Small intestine (tissue), 7 donors: ENCODE measurements at regions not wholly inside any gene's neighbourhood (a gene's known extent, or its start where the extent isn't known, plus 50 kb on each side); places are given as distances from the start of the nearest gene placed in this dataset.

ENCODE experiments used
- DNase-seq, 2 donors: peaks; one replicate each; pipeline versions ENCODE4 v3.0.0 to v3.0.0-alpha.2; 2013
- FAIRE-seq: peaks from 2 replicates; lab custom pipeline; 2012; peaks lifted over from hg19 to GRCh38; lab: Jason Lieb, UNC
- H3K27ac ChIP-seq, 3 donors: one replicate each; pipeline ENCODE4 v1.5.1; 2013; ENCODE audit warnings: low read length in 2 of 3, mild to moderate bottlenecking in 2 of 3, control low read depth in 1 of 3, inconsistent platforms in 1 of 3, low read depth in 1 of 3, moderate library complexity in 1 of 3
- H3K27me3 ChIP-seq, 3 donors: one replicate each; pipeline ENCODE4 v1.6.1; 2013; ENCODE audit warnings: low read length in 3 of 3, inconsistent platforms in 1 of 3; ENCODE audit not compliant: control insufficient read depth in 3 of 3, insufficient read depth in 3 of 3
- H3K36me3 ChIP-seq, 3 donors: one replicate each; pipeline ENCODE4 v1.6.1; 2013; ENCODE audit warnings: low read length in 3 of 3, inconsistent platforms in 1 of 3, low read depth in 1 of 3, mild to moderate bottlenecking in 1 of 3, moderate library complexity in 1 of 3; ENCODE audit not compliant: control insufficient read depth in 3 of 3, insufficient read depth in 2 of 3
- H3K4me1 ChIP-seq, 3 donors: one replicate each; pipeline ENCODE4 v1.6.1; 2013; ENCODE audit warnings: low read length in 2 of 3, inconsistent platforms in 1 of 3, low read depth in 1 of 3, mild to moderate bottlenecking in 1 of 3, moderate library complexity in 1 of 3; ENCODE audit not compliant: control insufficient read depth in 3 of 3, insufficient read depth in 2 of 3
- H3K4me3 ChIP-seq, 3 donors: one replicate each; pipeline ENCODE4 v1.5.1; 2013; ENCODE audit warnings: low read length in 3 of 3, control low read depth in 1 of 3, inconsistent platforms in 1 of 3, low read depth in 1 of 3, mild to moderate bottlenecking in 1 of 3, moderate library complexity in 1 of 3
- H3K9me3 ChIP-seq, 2 donors: one replicate each; pipeline ENCODE4 v1.6.1; 2013; ENCODE audit warnings: low read depth in 1 of 2, low read length in 1 of 2; ENCODE audit not compliant: control insufficient read depth in 2 of 2, insufficient read depth in 1 of 2
- WGBS, 3 donors: extraction: QIAGEN DNeasy Blood & Tissue Kit; methylation state at CpG; one replicate each; pipeline ENCODE4 v1.1.7; 2013; 5-methylcytosine and 5-hydroxymethylcytosine counted together
- donor health status: healthy with polysubstance abuse.
- donor health status: control.
- donor health status: control.
- donor health status: Bipolar disorder and iron deficiency.
- donor health status: healthy.

- WGBS, 3 donors = 81 to 82% (median 81%) methylated on average over 36 to 38 of the region's 38 CpGs
- Histone ChIP-seq H3K9me3 (no peaks in the 10 kb centered on the region), H3K4me1 (no peaks in the 10 kb centered on the region), H3K27me3 (no peaks in the 10 kb centered on the region), H3K4me3 (no peak overlapping the region), H3K27ac (no peak overlapping the region), H3K36me3 (no peaks in the 10 kb centered on the region)
- DNase-seq (no peak), FAIRE-seq (no peak)
Observed at GRCh38 chr22:48713272-48714205, 1114.1 kb downstream of the BRD1 start.

- Histone ChIP-seq H3K27ac (no peak overlapping the region), H3K9me3 (no peaks in the 10 kb centered on the region), H3K4me3 (no peak overlapping the region), H3K27me3 (no peaks in the 10 kb centered on the region), H3K36me3 (no peaks in the 10 kb centered on the region), H3K4me1 (no peaks in the 10 kb centered on the region)
- 72 to 79% (median 75%) methylated on average over 16 of the region's 16 CpGs for WGBS, 3 donors
- FAIRE-seq (no peak), DNase-seq (no peak)
Observed at GRCh38 chr22:48712558-48713271, 1115.0 kb downstream of the BRD1 start.

DNA sequence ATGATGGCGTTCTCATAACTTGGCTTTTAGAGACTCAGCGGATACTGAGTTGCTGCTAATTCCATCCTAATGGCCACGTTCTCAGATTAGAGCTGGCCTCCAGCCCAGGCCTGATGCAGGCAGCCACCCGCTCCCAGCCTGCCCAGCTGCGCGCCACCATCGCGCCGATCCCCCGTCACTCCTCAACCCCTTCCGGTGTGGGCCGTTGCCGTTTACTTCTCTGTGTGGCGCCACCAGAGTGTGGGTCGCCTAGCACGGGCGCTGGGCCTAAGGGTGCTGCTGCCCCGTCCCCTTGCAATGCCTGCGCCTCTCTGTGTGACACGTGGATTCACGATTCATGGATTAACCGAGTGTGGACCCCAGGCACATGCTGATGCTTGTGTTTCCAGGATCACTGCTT is 1116.0 kb downstream of the BRD1 start:
- FAIRE-seq (no peak), DNase-seq (no peak)
- no peaks in the 10 kb centered on the region for H3K27me3 ChIP-seq
- H3K27ac ChIP-seq = no peak overlapping the region
- no peaks in the 10 kb centered on the region for H3K36me3 ChIP-seq
- H3K4me1 ChIP-seq = no peaks in the 10 kb centered on the region
- no peak overlapping the region for H3K4me3 ChIP-seq
- WGBS, 3 donors = 87 to 92% (median 91%) methylated on average over 21 to 22 of the region's 22 CpGs
- H3K9me3 ChIP-seq = no peaks in the 10 kb centered on the region

GRCh38 chr22:48711031-48711431 is 1116.6 kb downstream of the BRD1 start:
- Histone ChIP-seq H3K27ac (no peak overlapping the region), H3K36me3 (no peaks in the 10 kb centered on the region), H3K9me3 (no peaks in the 10 kb centered on the region), H3K27me3 (no peaks in the 10 kb centered on the region), H3K4me1 (no peaks in the 10 kb centered on the region), H3K4me3 (no peak overlapping the region)
- 73 to 85% (median 84%) methylated on average over 10 to 11 of the region's 11 CpGs for WGBS, 3 donors
- DNase-seq (no peak), FAIRE-seq (no peak)

- WGBS, 3 donors = 62 to 83% (median 64%) methylated on average over 11 of the region's 11 CpGs
- Histone ChIP-seq H3K36me3 (no peaks in the 10 kb centered on the region), H3K4me1 (no peaks in the 10 kb centered on the region), H3K9me3 (no peaks in the 10 kb centered on the region), H3K27ac (no peak overlapping the region), H3K4me3 (no peak overlapping the region), H3K27me3 (no peaks in the 10 kb centered on the region)
- FAIRE-seq = no peak
- DNase-seq = no peak
Observed at GRCh38 chr22:48710410-48710809, 1117.3 kb downstream of the BRD1 start.

DNA sequence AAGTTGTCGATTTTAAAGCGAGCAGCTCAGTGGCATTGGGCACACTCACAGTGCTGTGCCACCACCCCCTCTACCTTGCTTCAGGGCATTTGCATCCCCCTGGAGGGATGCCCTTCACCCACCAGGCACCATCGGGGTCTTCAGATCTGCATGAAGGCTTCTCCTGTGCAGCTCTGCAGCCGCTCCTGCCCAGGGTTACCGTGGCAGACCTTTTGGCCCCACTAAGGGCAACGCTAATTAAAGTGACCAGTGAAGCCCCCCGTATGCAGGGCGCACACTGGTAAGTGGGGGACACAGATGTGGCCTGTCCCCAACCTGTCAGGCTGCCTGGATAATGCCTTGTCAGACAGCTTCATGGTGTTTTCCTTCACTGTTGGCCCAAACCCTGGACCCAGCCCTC is 1117.7 kb downstream of the BRD1 start:
- no peaks in the 10 kb centered on the region for H3K36me3 ChIP-seq
- no peak overlapping the region for H3K27ac ChIP-seq
- DNase-seq (no peak), FAIRE-seq (no peak)
- H3K4me1 ChIP-seq = no peaks in the 10 kb centered on the region
- H3K9me3 ChIP-seq = no peaks in the 10 kb centered on the region
- H3K27me3 ChIP-seq = no peaks in the 10 kb centered on the region
- WGBS, 3 donors = 77 to 85% (median 83%) methylated on average over 8 of the region's 8 CpGs
- H3K4me3 ChIP-seq = no peak overlapping the region

DNA sequence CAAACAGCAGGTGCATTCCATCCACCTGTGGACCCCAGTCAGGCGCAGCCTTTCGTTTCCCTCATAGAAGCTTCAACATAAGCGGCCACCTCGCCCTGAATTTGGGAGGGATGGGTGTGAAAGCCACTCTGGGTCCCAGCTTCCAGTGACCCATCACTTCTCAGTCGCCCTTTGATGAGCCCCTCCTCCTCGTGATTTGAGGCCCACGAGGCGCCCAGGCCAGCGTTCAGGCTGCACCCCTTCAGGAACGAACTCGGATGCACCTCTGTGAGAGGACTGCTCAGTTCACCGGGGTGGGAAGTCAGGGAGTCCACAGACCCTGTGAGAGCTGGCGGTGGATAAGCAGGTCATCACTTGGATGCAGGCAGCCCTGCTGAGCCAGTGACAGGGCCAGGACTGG is 1118.2 kb downstream of the BRD1 start:
- WGBS, 3 donors = 74 to 84% (median 80%) methylated on average over 13 of the region's 13 CpGs
- Histone ChIP-seq H3K9me3 (no peaks in the 10 kb centered on the region), H3K27me3 (no peaks in the 10 kb centered on the region), H3K4me1 (no peaks in the 10 kb centered on the region), H3K27ac (no peak overlapping the region), H3K4me3 (no peak overlapping the region), H3K36me3 (no peaks in the 10 kb centered on the region)
- FAIRE-seq (no peak), DNase-seq (no peak)

DNA sequence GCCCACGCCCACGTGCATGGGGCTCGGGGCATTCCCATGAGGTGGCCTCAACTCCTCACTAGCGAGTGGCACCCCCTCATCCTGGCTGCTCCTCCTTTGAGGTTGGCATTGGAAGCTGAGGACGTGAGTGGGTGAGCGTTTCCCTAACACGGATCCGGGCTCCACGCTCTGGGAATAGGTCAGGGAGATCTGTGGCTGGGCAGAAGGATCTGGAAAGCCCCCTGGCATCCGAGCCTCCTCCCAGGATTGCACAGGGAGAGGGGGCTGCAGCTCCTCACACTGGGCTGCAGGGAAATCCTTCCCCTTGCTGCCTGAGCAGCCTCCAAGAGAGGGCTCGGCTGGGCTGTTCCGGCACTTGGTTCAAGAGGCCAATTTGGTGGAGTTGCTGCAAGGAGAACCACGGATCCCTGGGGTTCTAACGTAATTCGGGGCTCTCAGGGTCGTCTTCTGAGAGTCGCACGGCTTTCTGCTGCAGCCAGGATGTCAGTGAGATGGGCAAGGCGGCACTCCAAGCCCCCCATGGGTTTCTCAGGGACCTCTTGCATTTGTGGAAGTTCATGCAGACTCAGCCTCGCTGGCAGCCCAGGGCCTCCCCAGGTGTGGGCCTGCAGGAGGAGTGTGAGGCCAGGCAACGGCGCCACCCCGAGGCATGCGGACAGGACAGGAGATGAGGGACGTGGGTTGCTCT is 1119.0 kb downstream of the BRD1 start:
- DNase-seq (no peak), FAIRE-seq (no peak)
- Histone ChIP-seq H3K4me3 (no peak overlapping the region), H3K36me3 (no peaks in the 10 kb centered on the region), H3K27me3 (no peaks in the 10 kb centered on the region), H3K4me1 (no peaks in the 10 kb centered on the region), H3K9me3 (no peaks in the 10 kb centered on the region), H3K27ac (no peak overlapping the region)
- WGBS, 3 donors = 64 to 83% (median 64%) methylated on average over 24 to 25 of the region's 25 CpGs
